OCI-LY1 (cell line): ENCODE measurements at regions not wholly inside any gene's neighbourhood (a gene's known extent, or its start where the extent isn't known, plus 50 kb on each side); places are given as distances from the start of the nearest gene placed in this dataset.

Experiments used
- H2AFZ ChIP-seq: fragments of 200-600 bp; sonication (generic), shearing (Covaris generic); 2 replicates; pipeline ENCODE4 v1.6.0; 2014; ENCODE audit warnings: antibody characterized with exemption, mild to moderate bottlenecking, low read length
- H3F3A ChIP-seq: fragments of 200-600 bp; sonication (generic), shearing (Covaris generic); 2 replicates; pipeline ENCODE4 v1.6.0; 2014; ENCODE audit warnings: mild to moderate bottlenecking, antibody characterized with exemption, low read length, moderate library complexity; ENCODE audit not compliant: insufficient read depth
- H3K27ac ChIP-seq: fragments of 200-600 bp; sonication (generic); 2 replicates; pipeline ENCODE4 v1.5.1; 2014; ENCODE audit warnings: low read length, mixed run types, mild to moderate bottlenecking, low read depth; ENCODE audit not compliant: poor library complexity, severe bottlenecking
- H3K27me3 ChIP-seq: fragments of 200-600 bp; sonication (generic); 2 replicates; pipeline ENCODE4 v1.6.0; 2014; ENCODE audit warnings: antibody characterized with exemption, mild to moderate bottlenecking, low read length, moderate library complexity; ENCODE audit not compliant: insufficient read depth
- H3K36me3 ChIP-seq: fragments of 200-600 bp; sonication (generic); 2 replicates; pipeline ENCODE4 v1.6.1; 2014; ENCODE audit warnings: mild to moderate bottlenecking, antibody characterized with exemption, low read length, moderate library complexity, mixed read lengths; ENCODE audit not compliant: insufficient read depth
- H3K4me1 ChIP-seq: fragments of 200-600 bp; sonication (generic); 2 replicates; pipeline ENCODE4 v1.5.1; 2014; ENCODE audit warnings: mild to moderate bottlenecking, low read length, moderate library complexity; ENCODE audit not compliant: insufficient read depth, severe bottlenecking
- H3K4me2 ChIP-seq: fragments of 200-600 bp; sonication (generic), shearing (Covaris generic); 2 replicates; pipeline ENCODE4 v1.6.1; 2014; ENCODE audit warnings: low read length
- H3K4me3 ChIP-seq: fragments of 200-600 bp; sonication (generic); 2 replicates; pipeline ENCODE4 v1.5.1; 2014; ENCODE audit warnings: low read length, low read depth, mild to moderate bottlenecking, mixed read lengths; ENCODE audit not compliant: poor library complexity, severe bottlenecking
- H3K79me2 ChIP-seq: fragments of 200-600 bp; shearing (Covaris generic); 2 replicates; pipeline ENCODE4 v1.6.1; 2016; ENCODE audit warnings: mixed run types, low read length, mixed read lengths; ENCODE audit not compliant: insufficient read depth
- H3K9ac ChIP-seq: fragments of 200-600 bp; sonication (generic), shearing (Covaris generic); 2 replicates; pipeline ENCODE4 v1.6.1; 2014; ENCODE audit warnings: mild to moderate bottlenecking, low read length, mixed read lengths
- H3K9me2 ChIP-seq: fragments of 200-600 bp; sonication (generic), shearing (Covaris generic); 2 replicates; pipeline ENCODE4 v1.6.1; 2014; ENCODE audit warnings: low read depth, mild to moderate bottlenecking, low read length, mixed read lengths
- H3K9me3 ChIP-seq: fragments of 200-600 bp; shearing (Covaris generic); 2 replicates; pipeline ENCODE4 v1.6.1; 2014; ENCODE audit warnings: low read length, mixed read lengths
- H4K20me1 ChIP-seq: fragments of 200-600 bp; sonication (generic), shearing (Covaris generic); 2 replicates; pipeline ENCODE4 v1.6.0; 2016; ENCODE audit warnings: mild to moderate bottlenecking, low read length; ENCODE audit not compliant: insufficient read depth
- EZH2 ChIP-seq: fragments of 200-600 bp; sonication (generic), shearing (Covaris generic); IDR thresholded peaks from 2 replicates; pipeline ENCODE4 v1.8.0; 2017; ENCODE audit warnings: borderline replicate concordance, mixed run types, mild to moderate bottlenecking, antibody characterized with exemption, low read length, moderate library complexity, mixed read lengths
- TF ChIP-seq, protein P1 (sequence below): fragments of 200-600 bp; sonication (generic), shearing (Covaris generic); IDR thresholded peaks from 2 replicates; pipeline ENCODE4 v1.5.1; 2017; ENCODE audit warnings: mild to moderate bottlenecking, antibody characterized with exemption, low read length, moderate library complexity, mixed read lengths

DNA sequence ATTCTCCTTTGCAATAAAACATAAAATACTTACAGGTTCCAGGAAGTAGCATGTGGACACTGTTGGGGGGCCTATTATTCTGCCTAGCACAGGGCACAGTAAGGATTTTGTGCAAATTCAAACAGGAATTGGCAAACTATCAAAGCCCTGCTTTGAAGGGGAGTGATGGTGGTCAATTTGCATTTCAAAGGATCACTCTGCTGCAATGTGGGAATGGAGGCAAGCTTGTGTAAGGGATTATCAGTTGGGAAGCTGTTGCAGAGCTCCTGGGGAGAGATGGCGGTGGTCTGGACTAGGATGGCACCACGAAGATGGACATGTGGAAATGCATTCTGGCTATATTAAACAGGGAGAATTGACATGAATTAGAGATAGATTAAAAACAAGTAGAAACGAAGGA lies 990.7 kb upstream of the RBFOX1 start:
- H3K4me3 ChIP-seq = no peak overlapping the region
- no peaks in the 10 kb centered on the region for H3F3A ChIP-seq
- H3K27ac ChIP-seq = no peak overlapping the region
- H3K4me2 ChIP-seq = no peak overlapping the region
- H3K9ac ChIP-seq = no peak overlapping the region
- no peaks in the 10 kb centered on the region for H3K36me3 ChIP-seq
- no peaks in the 10 kb centered on the region for H3K27me3 ChIP-seq
- H3K79me2 ChIP-seq = no peaks in the 10 kb centered on the region
- H2AFZ ChIP-seq = no peak overlapping the region
- H4K20me1 ChIP-seq = no peaks in the 10 kb centered on the region
- H3K4me1 ChIP-seq = no peaks in the 10 kb centered on the region
- H3K9me2 ChIP-seq = no peaks in the 10 kb centered on the region
- no peak for TF ChIP-seq EZH2
- TF ChIP-seq, protein P1, sequence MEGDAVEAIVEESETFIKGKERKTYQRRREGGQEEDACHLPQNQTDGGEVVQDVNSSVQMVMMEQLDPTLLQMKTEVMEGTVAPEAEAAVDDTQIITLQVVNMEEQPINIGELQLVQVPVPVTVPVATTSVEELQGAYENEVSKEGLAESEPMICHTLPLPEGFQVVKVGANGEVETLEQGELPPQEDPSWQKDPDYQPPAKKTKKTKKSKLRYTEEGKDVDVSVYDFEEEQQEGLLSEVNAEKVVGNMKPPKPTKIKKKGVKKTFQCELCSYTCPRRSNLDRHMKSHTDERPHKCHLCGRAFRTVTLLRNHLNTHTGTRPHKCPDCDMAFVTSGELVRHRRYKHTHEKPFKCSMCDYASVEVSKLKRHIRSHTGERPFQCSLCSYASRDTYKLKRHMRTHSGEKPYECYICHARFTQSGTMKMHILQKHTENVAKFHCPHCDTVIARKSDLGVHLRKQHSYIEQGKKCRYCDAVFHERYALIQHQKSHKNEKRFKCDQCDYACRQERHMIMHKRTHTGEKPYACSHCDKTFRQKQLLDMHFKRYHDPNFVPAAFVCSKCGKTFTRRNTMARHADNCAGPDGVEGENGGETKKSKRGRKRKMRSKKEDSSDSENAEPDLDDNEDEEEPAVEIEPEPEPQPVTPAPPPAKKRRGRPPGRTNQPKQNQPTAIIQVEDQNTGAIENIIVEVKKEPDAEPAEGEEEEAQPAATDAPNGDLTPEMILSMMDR = no peak
- no peaks in the 10 kb centered on the region for H3K9me3 ChIP-seq

DNA sequence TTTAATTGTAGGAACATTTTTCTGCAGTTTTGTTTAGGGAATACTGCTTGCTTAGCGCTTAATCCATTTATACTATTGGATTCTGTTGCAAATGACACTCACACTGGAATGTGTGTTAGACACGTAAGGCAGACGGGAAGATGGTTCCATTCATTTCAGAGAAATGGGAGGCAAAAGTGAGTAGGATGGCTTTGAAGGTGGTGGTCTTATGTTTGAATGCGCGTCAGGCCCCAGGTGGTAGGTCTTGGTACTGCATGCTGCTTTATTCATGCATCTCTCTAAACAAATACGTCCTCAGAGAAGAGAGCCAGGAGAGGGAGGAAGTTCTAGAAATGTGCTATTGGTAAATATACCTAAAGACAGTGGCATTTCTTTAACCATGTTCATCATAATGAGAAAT lies 997.6 kb upstream of the RBFOX1 start:
- no peaks in the 10 kb centered on the region for H3K4me1 ChIP-seq
- no peaks in the 10 kb centered on the region for H3F3A ChIP-seq
- no peaks in the 10 kb centered on the region for H3K79me2 ChIP-seq
- H3K4me2 ChIP-seq = no peak overlapping the region
- H3K9ac ChIP-seq = no peak overlapping the region
- no peak overlapping the region for H3K4me3 ChIP-seq
- H2AFZ ChIP-seq = no peak overlapping the region
- TF ChIP-seq, protein P1 = peak; percentile 56
- TF ChIP-seq EZH2 = no peak
- H3K27me3 ChIP-seq = no peaks in the 10 kb centered on the region
- H3K9me2 ChIP-seq = no peaks in the 10 kb centered on the region
- no peak overlapping the region for H3K27ac ChIP-seq
- H3K36me3 ChIP-seq = no peaks in the 10 kb centered on the region
- H3K9me3 ChIP-seq = no peaks in the 10 kb centered on the region
- H4K20me1 ChIP-seq = no peaks in the 10 kb centered on the region

GRCh38 chr16:6331770-6332169 lies 1000.9 kb upstream of the RBFOX1 start:
- Histone ChIP-seq H3K9me3 (no peaks in the 10 kb centered on the region), H3F3A (no peaks in the 10 kb centered on the region), H3K27ac (no peak overlapping the region), H2AFZ (no peak overlapping the region), H3K4me3 (no peak overlapping the region), H3K36me3 (no peaks in the 10 kb centered on the region), H3K79me2 (no peaks in the 10 kb centered on the region), H3K4me2 (no peak overlapping the region), H3K9ac (no peak overlapping the region), H3K27me3 (no peaks in the 10 kb centered on the region), H3K9me2 (no peaks in the 10 kb centered on the region), H3K4me1 (no peaks in the 10 kb centered on the region), H4K20me1 (no peaks in the 10 kb centered on the region)
- TF ChIP-seq EZH2 = no peak
- TF ChIP-seq, protein P1 = no peak
